Activated naive CD4-positive, alpha-beta T cell (primary cell): ENCODE measurements at regions not wholly inside any gene's neighbourhood (a gene's known extent, or its start where the extent isn't known, plus 50 kb on each side); places are given as distances from the start of the nearest gene placed in this dataset.

ENCODE experiments used
- DNase-seq, 4 experiments: peaks; one replicate each; lab custom pipeline; 2025; lab: John Stamatoyannopoulos, UW

DNA sequence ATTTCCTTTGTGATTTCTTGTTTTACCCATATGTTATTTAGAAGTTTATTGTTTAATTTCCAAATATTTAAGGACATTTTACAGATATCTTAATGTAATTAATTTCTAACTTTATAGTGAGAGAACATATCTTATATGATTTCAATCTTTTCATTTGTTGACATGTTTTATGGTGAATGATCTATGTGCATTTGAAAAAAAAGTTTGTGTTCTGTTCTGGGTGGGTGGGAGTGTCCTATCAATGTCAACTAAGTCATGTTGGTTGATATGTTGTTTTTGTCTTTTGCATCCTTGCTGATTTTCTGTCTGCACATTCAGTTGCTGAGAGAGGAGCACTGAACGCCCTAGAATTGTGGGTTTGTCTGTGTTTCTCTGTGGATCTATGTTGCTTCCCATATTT, 50.3 kb upstream of the CBFA2T3 start:
- DNase-seq: no peak

- peak in 2 of 4 experiments; percentile 19 to 27 for DNase-seq
Measured at GRCh38 chr16:89031715-89032659, 55.0 kb upstream of the CBFA2T3 start.

DNA sequence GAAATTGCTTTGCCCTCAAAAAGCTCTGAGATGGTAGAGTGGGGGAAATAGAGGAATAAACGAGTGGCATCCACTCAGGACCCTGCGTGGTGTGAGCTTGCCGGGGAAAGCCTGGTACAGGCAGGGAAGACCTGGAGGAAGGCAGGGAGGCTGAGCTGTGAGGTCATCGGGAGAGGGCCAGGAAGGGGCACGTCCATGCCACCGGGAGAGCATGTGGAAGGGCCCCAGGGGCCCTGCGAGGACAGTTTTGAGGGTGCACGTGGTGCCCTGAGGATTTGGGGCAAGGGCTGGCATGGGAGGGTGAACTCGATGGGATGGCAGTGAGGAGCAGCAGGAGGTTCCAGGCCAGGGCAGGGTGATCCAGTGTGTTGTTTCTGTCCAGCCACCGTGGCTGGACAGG, 56.3 kb upstream of the CBFA2T3 start:
- DNase-seq: no peak

DNA sequence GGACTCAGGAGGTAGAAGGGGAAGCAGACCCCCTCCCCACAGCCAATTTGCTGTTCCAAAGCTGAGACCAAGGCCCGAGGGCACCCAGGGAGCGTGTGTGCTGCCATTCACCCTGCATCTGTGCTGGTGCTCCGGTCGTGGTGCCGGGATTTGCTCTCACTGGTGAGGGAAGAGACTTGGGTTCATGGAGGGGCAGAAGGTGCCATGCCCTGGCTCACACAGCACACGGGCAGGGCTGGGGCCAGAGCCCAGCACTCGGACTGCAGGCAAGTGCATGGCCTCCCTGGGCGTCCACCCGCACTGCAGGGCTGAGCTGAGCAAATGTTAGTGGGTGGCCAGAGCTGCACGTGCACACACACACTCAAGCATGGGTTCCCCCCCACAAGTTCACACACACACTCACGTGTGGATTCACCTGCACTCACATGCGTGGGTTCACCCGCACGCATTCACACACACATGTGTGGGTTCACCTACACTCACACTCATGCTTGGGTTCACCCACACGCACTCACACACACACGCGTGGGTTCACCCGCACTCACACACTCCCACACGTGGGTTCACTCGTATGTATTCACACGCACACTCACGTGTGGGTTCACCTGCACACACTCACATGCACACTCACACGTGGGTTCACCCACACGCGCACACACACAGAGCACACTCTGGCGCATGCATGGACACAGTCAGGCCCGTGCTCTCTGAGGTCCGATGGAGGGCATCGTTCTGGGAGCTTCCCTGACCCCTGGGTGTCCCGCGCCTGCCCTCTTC, 57.0 kb upstream of the CBFA2T3 start:
- DNase-seq: no peak

DNA sequence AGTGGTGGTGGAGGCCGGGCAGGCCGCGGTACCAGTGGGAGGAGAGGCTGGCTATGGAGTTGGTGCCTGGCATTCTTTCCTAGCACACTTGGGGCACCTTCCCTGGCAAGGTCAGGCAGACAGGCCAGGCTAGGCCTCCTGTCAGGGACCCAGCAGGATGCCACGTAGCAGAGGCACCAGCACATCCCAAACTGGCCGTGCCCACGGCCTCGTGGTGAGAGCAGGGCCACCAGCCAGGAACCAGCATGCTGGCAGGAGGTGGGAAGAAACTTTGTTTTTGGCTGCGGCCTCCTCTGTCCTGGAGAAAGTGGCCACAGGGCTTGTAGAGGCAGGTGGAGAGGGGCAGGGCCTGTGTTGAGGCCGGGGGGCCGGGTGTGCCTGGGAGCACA, 57.6 kb upstream of the CBFA2T3 start:
- no peak for DNase-seq

GRCh38 chr16:89034971-89035668, 58.1 kb upstream of the CBFA2T3 start:
- DNase-seq: no peak

DNA sequence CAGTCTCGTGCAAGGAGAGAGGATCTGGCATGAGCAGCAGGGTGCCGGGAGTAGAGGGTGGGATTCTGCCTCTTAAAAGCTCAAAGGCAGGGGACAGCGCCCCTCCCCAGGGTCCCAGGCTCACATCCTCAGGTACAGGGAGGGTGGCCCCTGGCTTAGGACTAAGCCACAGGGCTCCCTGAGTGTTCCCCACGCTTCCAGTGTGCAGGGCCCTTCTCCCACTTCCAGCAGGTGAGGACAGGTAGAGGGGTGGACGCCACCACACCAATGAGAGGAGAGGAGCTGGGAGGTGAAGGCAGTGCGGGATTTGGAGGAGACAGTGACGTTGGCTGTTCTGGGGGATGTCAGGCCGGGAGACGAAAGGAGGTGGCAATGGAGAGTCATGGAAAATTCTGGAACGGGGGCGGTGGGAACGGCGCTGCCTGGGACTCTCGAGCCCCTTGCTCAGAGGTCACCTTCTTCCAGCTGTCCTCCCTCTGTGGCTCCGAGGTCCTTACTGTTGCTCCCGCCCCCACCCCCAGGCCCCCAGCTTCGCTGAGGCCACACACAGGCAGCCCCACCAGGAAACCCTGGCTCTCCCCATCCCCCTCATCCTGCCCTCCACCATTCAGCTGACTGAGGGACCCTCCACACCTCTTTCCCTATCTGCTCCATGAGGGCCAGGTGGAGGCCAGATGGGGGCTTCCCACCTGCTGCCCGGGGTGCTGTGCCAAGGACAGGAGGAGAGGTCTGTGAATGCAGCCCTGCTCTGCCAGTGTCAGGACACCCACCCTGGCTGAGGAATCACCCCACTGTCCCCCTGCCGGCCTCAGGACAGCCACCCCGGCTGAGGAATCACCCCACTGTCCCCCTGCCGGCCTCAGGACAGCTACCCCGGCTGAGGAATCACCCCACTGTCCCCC, 57.7 kb upstream of the ACSF3 start:
- DNase-seq: no peak

GRCh38 chr16:89036776-89037175, 56.9 kb upstream of the ACSF3 start:
- DNase-seq: no peak

DNA sequence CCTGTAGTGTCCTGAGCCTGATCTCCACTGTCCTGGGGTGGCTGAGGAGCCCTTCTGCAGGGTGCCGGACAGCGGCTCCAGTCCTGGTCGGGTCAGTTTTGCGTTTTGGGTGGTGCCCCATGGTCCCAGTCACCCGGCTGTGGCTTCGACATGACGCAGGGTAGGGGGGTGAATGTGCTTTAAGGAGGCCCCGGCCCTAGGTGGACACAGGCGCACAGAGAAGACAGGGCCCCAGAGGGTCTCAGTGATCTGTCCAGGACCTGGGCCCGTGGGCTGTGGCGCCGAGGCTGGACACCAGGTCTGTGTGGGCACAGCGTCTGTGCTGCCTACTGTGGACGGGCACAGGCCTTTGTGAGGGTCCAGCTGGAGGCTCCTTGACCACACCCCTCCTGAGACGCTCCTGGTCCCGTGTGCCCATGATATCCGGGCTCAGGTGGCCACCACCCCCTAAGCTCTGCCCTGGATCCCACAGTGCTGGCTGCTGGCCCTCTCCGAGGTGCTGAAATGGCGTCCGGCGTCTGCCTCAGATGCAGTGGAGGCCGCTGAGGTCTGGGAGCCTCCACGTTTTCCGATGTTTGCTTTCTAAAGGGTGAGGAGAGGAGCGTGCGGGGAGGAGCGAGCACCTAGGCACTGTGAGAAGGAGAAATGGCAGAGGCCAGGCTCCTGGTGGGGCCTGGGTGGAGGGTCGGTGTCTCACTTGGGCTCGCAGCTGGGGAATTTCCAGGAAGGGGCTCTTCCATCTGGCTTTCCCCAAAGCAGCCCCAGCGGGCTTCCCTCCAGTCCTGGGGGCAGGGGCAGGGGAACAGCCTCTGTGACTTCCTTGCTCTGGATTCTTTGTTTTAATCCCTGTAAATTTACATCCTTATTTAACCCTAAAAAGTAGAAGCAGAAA, 56.1 kb upstream of the ACSF3 start:
- DNase-seq: peak in 1 of 4 experiments; percentile 20

- DNase-seq: no peak
Measured at GRCh38 chr16:89038221-89038721, 55.4 kb upstream of the ACSF3 start.

DNA sequence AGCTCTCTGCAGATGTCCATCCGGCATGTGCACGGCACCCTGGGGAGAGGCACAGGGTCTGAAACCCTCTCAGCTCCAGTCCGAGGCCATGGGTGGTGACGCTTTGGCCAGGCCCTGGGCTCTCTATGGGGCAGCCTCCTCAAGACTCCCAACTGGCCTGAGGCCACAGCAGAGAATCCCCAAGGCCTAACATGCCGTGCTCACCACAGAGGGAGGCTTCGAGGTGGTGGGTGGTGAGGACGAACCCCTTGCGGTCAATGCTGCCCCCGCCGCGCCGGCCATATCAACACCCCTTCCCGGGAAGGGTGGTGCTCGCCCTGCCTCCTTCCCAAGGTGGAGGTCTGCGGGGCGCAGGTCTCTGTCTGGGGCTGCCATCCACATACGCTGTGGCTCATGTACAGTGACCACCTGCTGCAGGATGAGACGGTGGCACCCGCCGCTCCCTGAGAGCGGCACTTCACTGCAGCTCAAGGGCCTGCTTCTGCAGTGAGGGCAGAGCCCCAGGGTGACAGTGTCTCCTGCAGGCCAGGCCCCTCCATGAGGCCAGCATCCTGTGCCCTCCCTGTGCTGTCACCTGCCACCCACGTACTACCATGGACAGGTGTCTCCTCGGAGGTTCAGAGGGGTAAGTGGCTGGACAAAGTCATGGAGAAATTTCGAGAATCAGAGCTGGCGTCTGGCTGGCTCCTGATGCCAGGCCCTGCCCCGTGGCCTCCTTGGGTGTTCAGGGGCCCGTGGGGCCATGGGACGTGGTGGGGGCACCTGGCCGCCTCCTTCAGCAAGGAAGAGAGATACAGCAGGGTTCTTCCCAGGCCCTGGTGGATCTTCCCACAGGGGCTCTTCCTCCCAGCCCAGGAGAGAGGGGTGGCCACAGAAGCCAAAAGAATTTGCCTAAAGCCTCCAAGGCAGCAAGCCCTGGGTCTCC, 54.6 kb upstream of the ACSF3 start:
- DNase-seq: no peak

DNA sequence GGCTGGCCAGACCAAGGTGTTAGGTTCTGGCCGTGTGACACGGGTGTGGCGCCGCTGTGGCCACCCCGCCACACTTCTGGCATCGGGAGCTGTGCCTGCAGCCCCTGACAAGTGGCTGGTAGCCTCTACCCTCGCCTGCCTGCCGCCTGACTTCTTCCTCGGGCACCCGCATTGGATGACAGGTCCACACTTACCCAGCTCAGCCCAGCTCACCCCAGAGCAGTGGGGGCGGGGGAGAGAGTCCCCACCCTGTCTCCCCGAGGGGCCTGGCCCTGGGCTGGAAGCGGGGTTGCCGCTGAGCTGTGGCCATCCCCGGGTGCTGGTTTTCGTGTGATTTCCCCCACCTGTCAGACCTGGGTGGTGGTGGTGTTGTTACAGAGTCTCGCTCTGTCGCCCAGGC, 53.9 kb upstream of the ACSF3 start:
- DNase-seq: no peak

DNA sequence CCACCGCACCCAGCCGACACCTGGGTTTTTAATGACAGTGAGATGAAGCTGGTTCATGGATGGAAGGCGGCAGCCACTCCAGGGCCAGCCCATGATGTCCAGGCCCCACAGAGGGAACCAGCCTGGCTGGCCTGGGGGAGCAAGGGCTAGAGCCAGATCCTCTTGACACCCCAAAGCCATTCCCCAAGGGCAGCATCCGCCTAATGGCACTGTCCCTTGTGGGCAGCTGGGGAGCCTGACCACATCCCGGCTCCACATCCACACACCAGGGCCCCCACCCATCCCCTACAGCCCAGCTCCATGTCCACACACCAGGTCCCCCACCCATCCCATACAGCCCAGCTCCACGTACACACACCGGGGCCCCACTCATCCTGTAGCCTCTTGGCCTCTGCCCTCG, 53.3 kb upstream of the ACSF3 start:
- DNase-seq: no peak

- no peak for DNase-seq
Measured at GRCh38 chr16:89040861-89041570, 52.6 kb upstream of the ACSF3 start.

DNA sequence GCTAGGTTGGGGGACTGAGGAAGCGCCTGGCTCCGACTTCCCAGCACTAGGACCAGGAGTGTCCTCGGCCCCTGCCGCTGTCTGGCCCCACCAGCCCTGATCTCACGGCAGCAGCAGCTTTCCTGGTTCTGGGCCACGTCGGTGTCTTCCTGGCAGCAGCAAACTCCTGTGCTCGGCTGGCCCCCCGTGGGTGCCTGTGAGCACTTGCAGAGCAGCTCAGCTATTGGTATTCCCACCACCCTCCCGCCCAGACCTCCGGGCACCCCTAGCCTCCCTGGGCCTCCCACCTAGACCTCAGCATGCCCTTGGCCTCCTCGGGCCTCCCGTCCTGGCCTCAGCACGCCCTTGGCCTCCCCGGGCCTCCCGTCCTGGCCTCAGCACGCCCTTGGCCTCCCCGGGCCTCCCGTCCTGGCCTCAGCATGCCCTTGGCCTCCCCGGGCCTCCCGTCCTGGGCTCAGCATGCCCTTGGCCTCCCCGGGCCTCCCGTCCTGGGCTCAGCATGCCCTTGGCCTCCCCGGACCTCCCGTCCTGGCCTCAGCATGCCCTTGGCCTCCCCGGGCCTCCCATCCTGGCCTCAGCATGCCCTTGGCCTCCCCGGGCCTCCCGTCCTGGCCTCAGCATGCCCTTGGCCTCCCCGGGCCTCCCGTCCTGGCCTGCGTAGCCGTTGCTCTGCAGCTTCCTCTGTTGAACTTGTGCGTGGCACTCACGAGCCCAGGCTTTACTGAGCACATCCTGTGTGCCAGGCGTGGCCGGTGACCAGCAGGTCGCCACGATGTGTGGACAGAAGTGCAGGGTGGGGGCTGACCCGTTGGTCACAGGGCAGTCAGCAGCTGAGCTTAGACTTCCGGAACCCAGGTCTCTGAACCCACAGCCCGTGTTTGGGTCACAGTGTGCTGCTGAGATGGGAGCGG, 51.8 kb upstream of the ACSF3 start:
- no peak for DNase-seq

DNA sequence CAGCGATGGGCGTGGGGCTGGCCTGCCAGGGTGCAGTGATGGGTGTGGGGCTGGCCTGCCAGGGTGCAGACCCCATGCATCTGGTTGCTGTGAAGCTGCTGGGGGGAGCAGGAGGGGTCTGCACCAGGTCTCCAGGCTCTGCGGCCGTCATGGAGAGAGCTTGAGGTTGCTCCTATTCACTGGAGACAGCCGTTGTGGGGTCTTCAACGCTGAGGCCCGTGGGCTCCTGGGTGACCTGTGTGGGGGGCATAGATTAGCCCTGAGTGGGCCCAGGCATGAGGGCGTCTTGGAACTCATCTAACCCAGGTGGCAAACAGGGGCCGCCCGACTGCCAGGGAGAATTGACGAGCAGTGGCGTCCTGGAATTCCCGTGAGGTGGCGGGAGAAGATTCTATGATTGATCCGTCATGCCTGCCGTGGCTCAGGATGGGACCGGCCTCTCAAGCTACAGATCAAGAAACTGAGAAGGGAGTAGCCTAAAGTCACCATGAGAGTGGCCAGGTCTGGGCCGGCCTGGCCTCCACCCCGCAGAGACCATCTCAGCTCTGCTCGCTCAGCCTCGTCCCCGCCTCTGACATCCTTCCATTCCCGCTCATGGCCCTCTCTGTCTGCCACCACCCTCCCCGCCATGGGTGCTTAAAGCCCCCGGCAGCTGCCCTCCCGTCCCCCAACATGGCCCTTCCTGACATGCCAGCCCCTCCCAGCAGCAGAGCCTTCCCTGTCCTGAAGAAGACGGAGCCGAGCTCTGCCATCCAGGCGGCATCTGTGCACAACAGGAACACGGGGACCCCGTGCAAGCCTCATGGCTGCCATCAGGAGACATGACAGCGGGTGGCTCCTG, 50.7 kb upstream of the ACSF3 start:
- DNase-seq: no peak
